ENCODE measurements at regions not wholly inside any gene's neighbourhood (a gene's known extent, or its start where the extent isn't known, plus 50 kb on each side); places are given as distances from the start of the nearest gene placed in this dataset.

DNA sequence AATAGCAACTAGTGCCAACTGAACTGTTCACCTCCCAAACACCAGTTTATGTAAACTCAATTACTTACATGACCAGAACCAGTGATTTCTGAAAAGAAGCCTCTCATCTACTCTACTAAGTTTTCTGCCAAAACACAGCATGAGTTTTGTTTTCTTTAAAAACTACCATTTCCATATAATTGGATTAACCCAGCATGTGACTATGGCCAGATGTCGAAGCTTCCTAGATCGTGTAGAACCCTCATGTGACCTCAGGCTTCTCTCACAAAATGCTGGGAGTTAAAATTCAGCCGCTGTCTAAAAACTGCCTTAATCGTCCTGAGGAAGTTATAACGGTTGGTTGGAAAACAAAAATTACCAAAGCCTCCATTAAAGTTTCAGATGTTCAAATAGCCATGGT is 303.5 kb downstream of the IRX1 start:
- TF ChIP-seq, protein P1, sequence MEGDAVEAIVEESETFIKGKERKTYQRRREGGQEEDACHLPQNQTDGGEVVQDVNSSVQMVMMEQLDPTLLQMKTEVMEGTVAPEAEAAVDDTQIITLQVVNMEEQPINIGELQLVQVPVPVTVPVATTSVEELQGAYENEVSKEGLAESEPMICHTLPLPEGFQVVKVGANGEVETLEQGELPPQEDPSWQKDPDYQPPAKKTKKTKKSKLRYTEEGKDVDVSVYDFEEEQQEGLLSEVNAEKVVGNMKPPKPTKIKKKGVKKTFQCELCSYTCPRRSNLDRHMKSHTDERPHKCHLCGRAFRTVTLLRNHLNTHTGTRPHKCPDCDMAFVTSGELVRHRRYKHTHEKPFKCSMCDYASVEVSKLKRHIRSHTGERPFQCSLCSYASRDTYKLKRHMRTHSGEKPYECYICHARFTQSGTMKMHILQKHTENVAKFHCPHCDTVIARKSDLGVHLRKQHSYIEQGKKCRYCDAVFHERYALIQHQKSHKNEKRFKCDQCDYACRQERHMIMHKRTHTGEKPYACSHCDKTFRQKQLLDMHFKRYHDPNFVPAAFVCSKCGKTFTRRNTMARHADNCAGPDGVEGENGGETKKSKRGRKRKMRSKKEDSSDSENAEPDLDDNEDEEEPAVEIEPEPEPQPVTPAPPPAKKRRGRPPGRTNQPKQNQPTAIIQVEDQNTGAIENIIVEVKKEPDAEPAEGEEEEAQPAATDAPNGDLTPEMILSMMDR (IDR thresholded peaks at IDR 0.05), result no peak
- intact Hi-C loops (cut with DNase I), result no loop called here
- no peak for FAIRE-seq
- no peak overlapping the region for H3K27ac ChIP-seq
- no peak overlapping the region for H3K4me3 ChIP-seq
- DNase-seq, result no peak
- H3K36me3 ChIP-seq, result no peaks in the 10 kb centered on the region
- no peaks in the 10 kb centered on the region for H3K9me3 ChIP-seq
- WGBS, 2 donors, result 47 to 54% methylated on average over 5 of the region's 5 CpGs
- H3K4me1 ChIP-seq, result no peaks in the 10 kb centered on the region
- ATAC-seq, result no peak
- peaks cover 0 to 4% (median 0%) of the 10 kb centered on the region in 4 donors for H3K27me3 ChIP-seq

DNA sequence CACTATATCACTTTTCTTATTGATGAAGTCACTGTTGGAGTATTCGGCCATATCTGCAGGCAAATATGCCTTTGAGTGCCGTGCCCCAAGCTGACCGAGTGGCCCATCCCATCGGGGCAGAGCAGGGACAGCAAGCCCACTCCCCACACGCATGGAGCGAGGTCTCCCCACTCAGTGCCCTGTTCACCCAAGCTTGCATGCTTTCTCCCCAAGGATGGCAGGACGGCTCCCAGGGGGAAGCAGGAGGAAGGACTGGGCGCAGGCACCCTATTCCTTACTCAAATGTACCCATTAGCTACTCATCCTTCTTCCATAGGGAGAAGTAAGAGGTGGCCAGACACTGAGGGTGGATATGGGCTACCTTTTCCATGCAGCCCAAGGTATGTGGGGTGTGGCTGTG is 309.0 kb downstream of the IRX1 start:
- no peaks in the 10 kb centered on the region for H3K9me3 ChIP-seq
- H3K4me3 ChIP-seq, result no peak overlapping the region
- H3K27me3 ChIP-seq, result no peaks in the 10 kb centered on the region
- no peak for ATAC-seq
- intact Hi-C loops (cut with DNase I), result no loop called here
- no peak for FAIRE-seq
- no peak for DNase-seq
- H3K4me1 ChIP-seq, result no peaks in the 10 kb centered on the region
- TF ChIP-seq, protein P1 (IDR thresholded peaks at IDR 0.05), result no peak
- H3K36me3 ChIP-seq, result no peaks in the 10 kb centered on the region
- 63 to 72% methylated on average over 8 of the region's 8 CpGs for WGBS, 2 donors
- no peak overlapping the region for H3K27ac ChIP-seq

DNA sequence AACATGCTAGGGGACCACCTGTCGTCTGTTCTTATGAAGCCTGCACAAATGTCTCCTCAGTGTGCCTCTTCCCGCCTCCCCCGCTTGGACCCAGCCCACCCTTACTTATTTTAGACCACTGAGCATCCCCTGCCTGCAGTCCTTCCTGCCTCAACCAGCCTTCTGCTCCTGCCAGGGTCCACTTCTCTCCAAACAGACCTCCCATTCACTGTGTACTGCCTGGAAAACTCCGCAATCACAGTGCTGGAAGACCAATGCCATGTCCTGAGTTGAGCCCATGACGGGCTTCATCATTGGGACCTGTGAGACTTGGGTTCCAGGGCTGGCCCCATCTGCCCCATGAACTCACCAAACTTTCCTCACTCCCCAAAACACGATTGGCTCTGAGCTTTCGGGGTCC is 309.4 kb downstream of the IRX1 start:
- no peak for FAIRE-seq
- intact Hi-C loops (cut with DNase I), result no loop called here
- no peak overlapping the region for H3K4me3 ChIP-seq
- no peak for ATAC-seq
- H3K36me3 ChIP-seq, result no peaks in the 10 kb centered on the region
- DNase-seq, result no peak
- no peaks in the 10 kb centered on the region for H3K9me3 ChIP-seq
- WGBS, 2 donors, result 68 to 73% methylated on average over 7 of the region's 7 CpGs
- H3K27ac ChIP-seq, result no peak overlapping the region
- TF ChIP-seq, protein P1 (IDR thresholded peaks at IDR 0.05), result no peak
- H3K27me3 ChIP-seq, result no peaks in the 10 kb centered on the region
- no peaks in the 10 kb centered on the region for H3K4me1 ChIP-seq

DNA sequence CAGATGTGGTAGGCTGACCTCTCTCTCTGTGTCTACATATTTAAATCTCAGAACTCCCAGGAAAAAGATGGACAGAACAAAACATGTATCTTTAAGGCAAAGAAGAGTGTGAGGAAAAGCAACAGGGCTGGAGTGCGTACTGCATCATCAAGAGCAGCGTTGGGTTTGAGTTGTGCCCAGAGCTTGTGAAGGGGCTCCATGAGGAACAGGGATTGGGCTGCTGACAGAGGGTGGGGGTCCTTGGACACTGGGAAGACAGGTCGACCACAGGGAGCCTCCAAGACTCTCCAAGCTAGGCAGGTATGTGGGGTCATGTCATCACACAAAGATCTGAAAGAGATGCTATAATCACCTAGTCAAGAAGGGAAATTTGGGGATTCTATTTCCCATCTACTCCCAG is 309.9 kb downstream of the IRX1 start:
- H3K4me3 ChIP-seq, result no peak overlapping the region
- H3K27ac ChIP-seq, result no peak overlapping the region
- no peak for ATAC-seq
- no peaks in the 10 kb centered on the region for H3K36me3 ChIP-seq
- H3K9me3 ChIP-seq, result no peaks in the 10 kb centered on the region
- 54 to 72% methylated on average over 3 of the region's 3 CpGs for WGBS, 2 donors
- intact Hi-C loops (cut with DNase I), result no loop called here
- TF ChIP-seq, protein P1 (IDR thresholded peaks at IDR 0.05), result no peak
- no peaks in the 10 kb centered on the region for H3K4me1 ChIP-seq
- FAIRE-seq, result no peak
- no peaks in the 10 kb centered on the region for H3K27me3 ChIP-seq
- no peak for DNase-seq

DNA sequence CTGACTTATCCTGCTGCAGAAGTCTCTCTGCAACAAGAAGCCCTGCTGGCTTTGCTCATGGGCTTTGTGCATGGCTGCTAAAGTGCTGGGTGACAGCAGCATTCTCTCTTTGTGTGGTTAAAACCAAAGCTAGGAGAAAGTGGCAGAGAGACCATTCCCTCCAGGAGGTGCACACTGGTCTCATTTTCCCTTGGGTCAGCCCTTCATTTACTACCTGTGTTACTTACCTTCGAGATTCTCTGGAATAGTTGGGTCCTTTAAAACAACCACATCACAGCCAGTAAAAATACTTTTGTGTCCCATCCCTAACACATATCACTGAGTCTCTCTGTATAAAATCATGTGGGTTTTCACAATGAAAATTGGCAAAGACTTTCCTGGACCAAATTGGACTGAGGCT is 315.5 kb downstream of the IRX1 start:
- Histone ChIP-seq H3K9me3 (no peaks in the 10 kb centered on the region), H3K27me3 (no peaks in the 10 kb centered on the region), H3K36me3 (no peaks in the 10 kb centered on the region), H3K27ac (no peak overlapping the region), H3K4me3 (no peak overlapping the region), H3K4me1 (no peaks in the 10 kb centered on the region)
- DNase-seq, result no peak
- ATAC-seq, result no peak
- 37 to 57% methylated on average over 1 of the region's 1 CpG for WGBS, 2 donors
- intact Hi-C loops (cut with DNase I), result no loop called here
- TF ChIP-seq, protein P1 (IDR thresholded peaks at IDR 0.05), result no peak
- FAIRE-seq, result no peak

Data from pancreas (tissue), 10 donors.